Lower leg skin (tissue), 4 donors: ENCODE measurements at regions not wholly inside any gene's neighbourhood (a gene's known extent, or its start where the extent isn't known, plus 50 kb on each side); places are given as distances from the start of the nearest gene placed in this dataset.

Experiments
- DNase-seq, 2 donors: peaks; one replicate each; pipeline ENCODE4 v3.0.0-alpha.2; 2019; ENCODE audit warnings: low spot score in 2 of 2
- H3K4me3 ChIP-seq: fragments of 200-600 bp; sonication (generic); 2 replicates; pipeline ENCODE4 v1.5.1; 2017; ENCODE audit warnings: mild to moderate bottlenecking, low read depth; ENCODE audit not compliant: poor library complexity, severe bottlenecking
- POLR2A ChIP-seq, 2 donors: fragments of 450-650 bp; IDR thresholded peaks; one replicate each; pipeline ENCODE4 v1.6.1; 2016 to 2017; ENCODE audit warnings: antibody characterized with exemption in 2 of 2, mild to moderate bottlenecking in 1 of 2, moderate library complexity in 1 of 2
- WGBS, 2 donors: methylation state at CpG; one replicate each; pipeline ENCODE4 v1.1.5; 2018; 5-methylcytosine and 5-hydroxymethylcytosine counted together
- intact Hi-C: fragments of 100-400 bp; cut with DNase I; formaldehyde crosslinking; loops from one replicate; pipeline ENCODE4 v1.15.0; 2023; ENCODE audit warnings: low total_unique reads
- TF ChIP-seq, protein P1 (sequence below), 3 donors: fragments of 450-650 bp; IDR thresholded peaks; one replicate each; pipeline ENCODE4 v1.5.1; 2016; ENCODE audit warnings: antibody characterized with exemption in 3 of 3, mild to moderate bottlenecking in 3 of 3, moderate library complexity in 2 of 3

DNA sequence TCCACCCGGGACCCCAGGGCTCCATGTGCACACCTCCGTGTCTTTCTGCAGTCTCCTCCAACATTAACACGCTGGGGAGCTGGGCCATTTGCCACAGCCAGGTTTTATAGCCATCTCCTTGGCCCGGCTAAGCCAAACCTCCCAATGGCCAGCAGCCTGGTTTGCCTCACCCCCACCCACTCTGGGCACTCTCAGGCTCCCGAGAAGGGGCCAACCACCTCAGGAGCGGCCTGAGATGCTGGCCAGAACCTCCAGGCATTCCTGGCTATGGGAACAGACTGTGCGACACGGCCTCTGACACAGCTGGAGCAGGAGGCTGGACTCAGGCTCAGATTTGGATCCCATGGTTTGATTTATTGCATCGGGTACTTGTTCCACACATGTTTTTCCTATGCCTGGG, 289.7 kb downstream of the RPLP1 start:
- TF ChIP-seq, protein P1, sequence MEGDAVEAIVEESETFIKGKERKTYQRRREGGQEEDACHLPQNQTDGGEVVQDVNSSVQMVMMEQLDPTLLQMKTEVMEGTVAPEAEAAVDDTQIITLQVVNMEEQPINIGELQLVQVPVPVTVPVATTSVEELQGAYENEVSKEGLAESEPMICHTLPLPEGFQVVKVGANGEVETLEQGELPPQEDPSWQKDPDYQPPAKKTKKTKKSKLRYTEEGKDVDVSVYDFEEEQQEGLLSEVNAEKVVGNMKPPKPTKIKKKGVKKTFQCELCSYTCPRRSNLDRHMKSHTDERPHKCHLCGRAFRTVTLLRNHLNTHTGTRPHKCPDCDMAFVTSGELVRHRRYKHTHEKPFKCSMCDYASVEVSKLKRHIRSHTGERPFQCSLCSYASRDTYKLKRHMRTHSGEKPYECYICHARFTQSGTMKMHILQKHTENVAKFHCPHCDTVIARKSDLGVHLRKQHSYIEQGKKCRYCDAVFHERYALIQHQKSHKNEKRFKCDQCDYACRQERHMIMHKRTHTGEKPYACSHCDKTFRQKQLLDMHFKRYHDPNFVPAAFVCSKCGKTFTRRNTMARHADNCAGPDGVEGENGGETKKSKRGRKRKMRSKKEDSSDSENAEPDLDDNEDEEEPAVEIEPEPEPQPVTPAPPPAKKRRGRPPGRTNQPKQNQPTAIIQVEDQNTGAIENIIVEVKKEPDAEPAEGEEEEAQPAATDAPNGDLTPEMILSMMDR (IDR thresholded peaks at IDR 0.05): no peak
- no peak for TF ChIP-seq POLR2A (IDR thresholded peaks at IDR 0.05)
- DNase-seq: peak in 1 of 2 donors; percentile 68
- intact Hi-C loops: loop anchor here (10.0 kb wide), 1 partner anchor 732 kb away; no protein-coding TSS in a partner anchor
- no peak overlapping the region for H3K4me3 ChIP-seq
- WGBS, 2 donors: 57% methylated on average over 9 of the region's 9 CpGs

DNA sequence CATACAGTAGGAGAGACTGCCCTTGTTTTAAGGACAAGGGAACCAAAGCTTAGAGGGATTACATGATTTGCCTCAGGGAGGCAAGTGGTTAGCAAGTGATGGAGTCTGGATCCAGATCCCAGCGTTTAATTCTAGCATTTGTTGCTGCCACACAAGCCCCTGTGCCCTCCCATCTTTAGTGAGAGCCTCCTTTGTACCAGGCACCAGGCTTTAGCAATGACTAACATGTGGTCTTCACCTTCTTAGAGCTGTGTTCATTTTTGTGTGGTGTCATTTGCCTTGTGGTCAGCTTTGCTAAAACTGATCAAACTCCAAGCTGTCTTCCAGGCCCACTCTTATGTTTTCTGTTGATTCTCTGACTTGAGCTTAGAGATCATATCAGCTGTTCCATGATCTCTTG, 290.5 kb downstream of the RPLP1 start:
- peak in 1 of 2 donors; percentile 2 for DNase-seq
- no peak overlapping the region for H3K4me3 ChIP-seq
- intact Hi-C loops: loop anchor here (10.0 kb wide), 1 partner anchor 732 kb away; no protein-coding TSS in a partner anchor
- TF ChIP-seq, protein P1 (IDR thresholded peaks at IDR 0.05): no peak
- no peak for TF ChIP-seq POLR2A (IDR thresholded peaks at IDR 0.05)
- 83 to 92% methylated on average over 1 of the region's 1 CpG for WGBS, 2 donors

DNA sequence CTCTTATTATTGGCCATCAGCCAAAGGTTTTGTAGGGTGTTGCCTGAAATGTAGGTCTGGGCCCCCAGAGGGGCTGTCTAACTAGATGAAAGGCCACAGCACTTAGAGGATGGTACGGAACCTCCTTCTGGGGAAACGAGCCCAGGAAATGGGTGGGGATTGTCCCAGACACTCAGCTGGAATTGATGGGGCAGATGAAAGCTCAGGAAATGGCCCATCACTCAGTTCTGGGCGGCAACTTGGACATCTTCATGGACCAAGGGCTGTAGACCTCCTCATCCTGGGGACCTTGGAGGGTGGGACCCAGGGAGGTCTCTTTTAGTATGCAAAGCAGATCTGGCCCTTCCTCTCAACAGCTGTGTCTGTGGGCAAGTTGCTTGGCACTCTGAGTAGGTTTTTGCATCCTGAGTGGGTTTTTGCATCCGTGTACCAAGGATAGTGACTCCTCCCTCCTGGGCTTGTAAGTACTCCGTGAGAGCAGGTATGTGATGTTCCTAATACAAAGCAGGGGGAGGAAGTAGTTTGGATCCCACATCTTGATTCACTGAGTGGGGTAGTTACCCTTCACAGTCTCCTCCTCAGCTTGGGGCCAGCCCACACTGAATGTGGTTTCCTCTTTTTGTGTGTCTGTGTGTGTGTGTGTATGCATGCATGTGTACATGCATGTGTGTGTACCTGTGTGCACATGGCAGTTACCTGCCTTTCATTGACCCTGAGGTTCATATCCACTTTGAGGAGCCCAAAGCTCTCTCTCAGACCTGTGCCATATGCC, 292.0 kb downstream of the RPLP1 start:
- WGBS, 2 donors: 32 to 40% methylated on average over 5 of the region's 5 CpGs
- H3K4me3 ChIP-seq: no peak overlapping the region
- intact Hi-C loops: loop anchor here (10.0 kb wide), 1 partner anchor 730 kb away; no protein-coding TSS in a partner anchor
- TF ChIP-seq, protein P1 (IDR thresholded peaks at IDR 0.05): no peak
- no peak for TF ChIP-seq POLR2A (IDR thresholded peaks at IDR 0.05)
- DNase-seq: peak in 1 of 2 donors; percentile 46

DNA sequence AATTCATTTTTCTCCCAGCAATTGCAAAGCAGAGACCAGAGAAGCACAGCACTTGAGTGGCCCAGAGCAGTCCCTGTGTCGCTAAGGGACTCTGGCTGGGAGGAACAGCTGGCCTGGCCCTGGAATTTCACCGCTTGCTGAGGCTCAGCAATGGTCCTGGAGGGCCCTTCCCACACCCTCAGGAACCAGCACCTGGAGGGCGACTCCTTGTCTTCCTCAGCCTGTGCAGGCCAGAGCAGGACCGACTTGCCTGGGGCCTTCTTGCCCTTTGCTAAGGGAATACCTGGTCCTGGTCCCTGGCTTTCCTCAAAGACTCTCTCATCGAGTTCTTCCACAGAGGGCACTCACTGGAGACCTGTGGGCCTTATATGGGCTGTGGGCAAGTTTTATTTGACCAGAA, 294.6 kb downstream of the RPLP1 start:
- 87 to 96% methylated on average over 5 of the region's 5 CpGs for WGBS, 2 donors
- intact Hi-C loops: loop anchor here (10.0 kb wide), 1 partner anchor 728 kb away; no protein-coding TSS in a partner anchor
- TF ChIP-seq, protein P1 (IDR thresholded peaks at IDR 0.05): no peak
- TF ChIP-seq POLR2A (IDR thresholded peaks at IDR 0.05): no peak
- no peak for DNase-seq
- H3K4me3 ChIP-seq: no peak overlapping the region

DNA sequence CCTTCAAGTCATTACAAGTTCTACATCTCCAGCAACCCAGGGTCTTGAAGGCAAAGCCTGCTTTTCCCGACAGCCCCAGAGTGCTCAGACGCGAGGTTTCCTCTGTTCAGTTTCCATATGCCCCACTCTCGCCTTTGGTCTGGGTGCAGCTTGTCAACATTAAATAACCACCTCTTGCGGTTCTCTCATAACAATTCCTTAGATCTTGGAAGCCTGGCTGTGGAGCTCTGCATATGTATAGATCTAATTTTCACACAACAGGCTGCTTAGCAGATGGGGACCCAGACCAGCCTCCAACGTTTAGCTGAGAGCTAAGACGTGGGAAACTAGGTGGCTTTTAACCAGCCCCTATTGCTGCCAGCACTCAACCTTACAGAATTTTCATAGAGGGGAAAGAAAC, 295.5 kb downstream of the RPLP1 start:
- no peak for DNase-seq

More for the DNA sequence above, 295.5 kb downstream of the RPLP1 start:
- TF ChIP-seq, protein P1 (IDR thresholded peaks at IDR 0.05): no peak
- no peak for TF ChIP-seq POLR2A (IDR thresholded peaks at IDR 0.05)
- no peak overlapping the region for H3K4me3 ChIP-seq
- intact Hi-C loops: loop anchor here (10.0 kb wide), 1 partner anchor 727 kb away; no protein-coding TSS in a partner anchor
- WGBS, 2 donors: 80 to 81% methylated on average over 7 of the region's 7 CpGs
